GM12875 (cell line): ENCODE measurements at regions not wholly inside any gene's neighbourhood (a gene's known extent, or its start where the extent isn't known, plus 50 kb on each side); places are given as distances from the start of the nearest gene placed in this dataset.
"Not testable (repeated sequence)": the region's sequence is repeated elsewhere in the genome, so short reads cannot be mapped to it uniquely, and the experiment has no call there.

Experiments used
- H3K4me3 ChIP-seq: one replicate; pipeline ENCODE4 v1.5.1; 2011; ENCODE audit warnings: low read depth, low read length, control low read depth
- TF ChIP-seq, protein P1 (sequence below): IDR thresholded peaks from 2 replicates; pipeline ENCODE4 v1.5.1; 2011; ENCODE audit warnings: low read depth, mild to moderate bottlenecking, control low read depth, inconsistent platforms, low read length, moderate library complexity, borderline replicate concordance; ENCODE audit not compliant: insufficient read depth

DNA sequence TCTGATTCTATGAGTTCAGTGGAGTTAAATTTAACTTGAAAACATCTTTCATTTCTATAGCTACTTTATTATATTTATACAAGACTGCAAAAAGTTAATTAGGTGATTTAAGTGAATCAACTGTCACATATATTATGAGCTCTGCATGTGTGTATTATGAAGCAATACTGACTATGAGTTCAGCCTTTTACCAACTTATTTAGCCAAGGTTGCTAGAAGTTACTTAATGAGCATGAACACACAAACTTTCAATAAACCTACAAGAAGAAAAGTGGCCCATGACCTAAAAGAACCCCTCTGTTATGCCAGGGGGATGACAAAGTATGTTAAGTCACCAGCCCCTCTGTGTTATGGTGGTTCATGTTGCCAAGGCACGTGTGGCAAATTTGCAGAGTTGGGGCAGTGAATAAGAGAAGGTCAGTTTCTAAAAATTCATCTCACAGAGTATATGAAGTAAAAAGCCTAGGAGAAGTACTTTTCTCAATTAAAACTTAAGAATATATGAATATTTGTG lies 86.7 kb upstream of the LYPLAL1 start:
- H3K4me3 ChIP-seq, result no peak overlapping the region
- TF ChIP-seq, protein P1, sequence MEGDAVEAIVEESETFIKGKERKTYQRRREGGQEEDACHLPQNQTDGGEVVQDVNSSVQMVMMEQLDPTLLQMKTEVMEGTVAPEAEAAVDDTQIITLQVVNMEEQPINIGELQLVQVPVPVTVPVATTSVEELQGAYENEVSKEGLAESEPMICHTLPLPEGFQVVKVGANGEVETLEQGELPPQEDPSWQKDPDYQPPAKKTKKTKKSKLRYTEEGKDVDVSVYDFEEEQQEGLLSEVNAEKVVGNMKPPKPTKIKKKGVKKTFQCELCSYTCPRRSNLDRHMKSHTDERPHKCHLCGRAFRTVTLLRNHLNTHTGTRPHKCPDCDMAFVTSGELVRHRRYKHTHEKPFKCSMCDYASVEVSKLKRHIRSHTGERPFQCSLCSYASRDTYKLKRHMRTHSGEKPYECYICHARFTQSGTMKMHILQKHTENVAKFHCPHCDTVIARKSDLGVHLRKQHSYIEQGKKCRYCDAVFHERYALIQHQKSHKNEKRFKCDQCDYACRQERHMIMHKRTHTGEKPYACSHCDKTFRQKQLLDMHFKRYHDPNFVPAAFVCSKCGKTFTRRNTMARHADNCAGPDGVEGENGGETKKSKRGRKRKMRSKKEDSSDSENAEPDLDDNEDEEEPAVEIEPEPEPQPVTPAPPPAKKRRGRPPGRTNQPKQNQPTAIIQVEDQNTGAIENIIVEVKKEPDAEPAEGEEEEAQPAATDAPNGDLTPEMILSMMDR, result no peak

DNA sequence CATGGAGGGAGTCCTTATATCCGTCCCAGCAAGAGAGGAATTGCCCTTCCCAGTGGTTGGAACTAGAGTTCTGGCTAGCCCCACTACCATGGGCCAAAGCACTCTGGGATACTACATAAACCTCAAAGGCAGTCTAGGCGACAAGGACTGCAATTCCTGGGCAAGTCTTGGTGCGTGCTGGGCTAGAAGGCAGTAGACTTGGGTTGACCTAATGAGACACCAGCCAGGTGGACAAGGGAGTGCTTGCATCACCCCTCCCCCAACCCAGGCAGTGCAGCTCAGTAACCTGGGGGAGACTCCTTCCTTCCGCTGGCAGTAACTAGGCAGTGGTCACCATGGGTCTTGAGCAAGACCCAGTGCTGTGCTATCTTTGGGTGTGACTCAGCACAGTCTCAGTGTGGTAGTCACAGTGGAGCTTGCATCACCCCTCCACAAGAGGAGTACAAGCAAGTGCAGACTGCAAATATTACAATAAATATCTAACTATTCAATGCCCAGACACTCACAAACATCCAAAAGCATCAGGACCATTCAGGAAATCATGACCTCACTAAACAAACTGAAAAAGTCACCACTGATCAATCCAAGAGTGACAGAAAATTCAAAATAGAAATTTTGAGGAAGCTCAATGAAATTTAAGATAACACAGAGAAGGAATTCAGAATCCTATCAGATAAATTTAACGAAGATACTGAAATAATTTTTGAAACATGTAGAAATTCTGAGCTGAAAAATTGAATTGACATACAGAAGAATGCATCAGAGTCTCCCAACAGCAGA lies 84.7 kb upstream of the LYPLAL1 start:
- TF ChIP-seq, protein P1, result no peak
- H3K4me3 ChIP-seq, result no peak overlapping the region

DNA sequence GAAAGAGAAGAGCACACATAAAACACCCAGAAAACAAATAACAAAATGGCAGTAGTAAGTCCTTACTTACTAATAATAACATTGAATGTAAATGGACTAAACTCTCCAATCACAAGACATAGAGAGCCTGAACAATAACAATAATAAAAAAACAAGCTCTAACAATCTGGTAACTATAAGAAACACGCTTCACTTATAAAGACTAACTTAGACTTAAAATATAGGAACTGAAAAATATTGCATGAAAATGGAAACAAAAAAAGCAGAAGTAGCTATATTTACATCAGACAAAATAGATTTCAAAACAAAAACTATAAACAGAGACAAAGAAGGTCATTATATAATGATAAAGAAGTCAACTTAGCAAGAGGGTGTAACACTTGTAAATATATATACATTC lies 83.1 kb upstream of the LYPLAL1 start:
- TF ChIP-seq, protein P1, result no peak

DNA sequence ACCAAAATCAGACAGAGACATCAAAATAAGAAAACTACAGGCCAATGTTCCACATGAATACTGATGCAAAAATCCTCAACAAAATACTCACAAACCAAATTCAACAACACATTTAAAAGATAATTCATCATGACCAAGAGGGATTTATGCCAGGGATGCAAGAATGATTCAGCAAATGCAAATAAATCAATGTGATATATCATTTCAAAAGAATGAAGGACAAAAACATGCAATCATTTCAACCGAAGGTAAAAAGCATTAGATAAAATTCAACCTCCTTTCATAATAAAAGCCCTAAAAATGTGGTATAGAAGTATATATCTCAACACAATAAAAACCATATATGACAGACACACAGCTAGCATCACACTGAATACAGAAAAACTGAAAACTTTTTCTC lies 81.5 kb upstream of the LYPLAL1 start:
- TF ChIP-seq, protein P1, result no peak

More for the DNA sequence above, 83.1 kb upstream of the LYPLAL1 start:
- no peak overlapping the region for H3K4me3 ChIP-seq

DNA sequence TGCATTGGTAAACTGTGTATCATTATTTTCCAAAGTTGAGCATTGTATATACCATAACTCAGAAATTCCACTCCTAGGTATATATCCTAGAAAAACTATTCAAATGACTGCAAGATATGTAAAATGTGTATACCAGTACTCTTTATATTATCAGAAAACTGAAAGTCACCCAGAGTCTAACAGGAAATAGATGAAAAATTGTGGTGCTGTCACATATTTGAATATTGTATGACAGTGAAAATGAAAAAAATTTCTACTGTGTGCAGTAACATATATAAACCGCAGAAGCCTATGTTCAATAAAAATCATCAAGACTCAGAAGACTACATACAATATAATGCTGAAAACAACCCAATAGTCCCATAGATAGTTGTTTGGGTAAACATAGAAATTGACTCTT lies 74.4 kb upstream of the LYPLAL1 start:
- no peak overlapping the region for H3K4me3 ChIP-seq
- TF ChIP-seq, protein P1, result no peak

More for the DNA sequence above, 81.5 kb upstream of the LYPLAL1 start:
- H3K4me3 ChIP-seq, result no peak overlapping the region

DNA sequence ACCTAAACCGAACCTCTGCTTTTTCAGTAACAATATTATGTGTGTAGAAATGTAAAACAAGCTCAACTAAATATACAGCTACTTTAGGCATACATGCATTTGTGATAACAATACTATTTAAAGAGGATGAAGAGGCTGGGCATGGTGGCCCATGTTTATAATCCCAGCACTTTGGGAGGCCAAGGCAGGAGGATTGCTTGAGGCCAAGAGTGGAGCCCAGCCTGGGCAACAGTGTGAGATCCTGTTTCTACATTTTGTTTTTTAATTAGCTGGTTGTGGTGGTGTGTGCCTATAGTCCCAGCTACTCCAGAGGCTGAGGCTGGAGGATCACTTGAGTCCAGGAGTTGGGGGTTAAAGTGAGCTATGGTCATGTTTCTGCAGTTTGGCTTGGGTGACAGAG lies 73.6 kb upstream of the LYPLAL1 start:
- TF ChIP-seq, protein P1, result no peak
- H3K4me3 ChIP-seq, result no peak overlapping the region

DNA sequence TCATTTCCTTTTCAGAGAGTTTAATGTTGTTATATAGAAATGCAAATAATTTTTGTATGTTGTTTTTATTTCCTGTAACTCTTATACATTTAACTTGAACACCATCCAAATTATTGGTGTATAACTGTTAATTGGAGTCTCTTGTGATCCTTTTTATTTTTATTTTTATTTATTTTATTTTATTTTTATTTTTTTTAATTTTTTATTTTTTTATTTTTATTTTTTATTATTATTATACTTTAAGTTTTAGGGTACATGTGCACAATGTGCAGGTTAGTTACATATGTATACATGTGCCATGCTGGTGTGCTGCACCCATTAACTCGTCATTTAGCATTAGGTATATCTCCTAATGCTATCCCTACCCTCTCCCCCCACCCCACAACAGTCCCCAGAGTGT lies 71.2 kb upstream of the LYPLAL1 start:
- H3K4me3 ChIP-seq, result not testable (repeated sequence)

DNA sequence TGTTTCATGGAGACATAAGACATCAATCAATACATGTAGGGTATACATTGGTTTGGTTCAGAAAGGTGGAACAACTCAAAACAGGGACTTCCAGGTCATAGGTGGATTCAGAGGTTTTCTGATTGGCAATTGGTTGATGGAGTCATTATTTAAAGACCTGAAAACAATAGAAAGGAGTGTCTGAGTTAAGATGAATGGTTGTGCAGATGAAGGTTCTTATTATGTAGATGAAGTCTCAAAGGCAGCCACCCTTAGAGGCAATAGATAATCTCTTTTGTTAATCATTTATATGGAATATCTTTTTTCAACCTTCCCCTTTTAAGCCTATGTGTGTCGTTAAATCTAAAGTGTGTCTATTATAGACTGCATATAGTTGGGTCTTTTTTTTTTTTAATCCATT lies 67.8 kb upstream of the LYPLAL1 start:
- TF ChIP-seq, protein P1, result no peak

More for the DNA sequence above, 67.8 kb upstream of the LYPLAL1 start:
- H3K4me3 ChIP-seq, result no peak overlapping the region
